HG03565 (cell line): ENCODE measurements at regions not wholly inside any gene's neighbourhood (a gene's known extent, or its start where the extent isn't known, plus 50 kb on each side); places are given as distances from the start of the nearest gene placed in this dataset.
"Not testable (repeated sequence)": the region's sequence is repeated elsewhere in the genome, so short reads cannot be mapped to it uniquely, and the experiment has no call there.

Experiments used
- ATAC-seq: cut with Tn5 transposase; IDR thresholded peaks from one replicate; pipeline ENCODE4 v1.9.1; 2021; ENCODE audit warnings: mild to moderate bottlenecking, moderate library complexity; ENCODE audit not compliant: unreplicated experiment

DNA sequence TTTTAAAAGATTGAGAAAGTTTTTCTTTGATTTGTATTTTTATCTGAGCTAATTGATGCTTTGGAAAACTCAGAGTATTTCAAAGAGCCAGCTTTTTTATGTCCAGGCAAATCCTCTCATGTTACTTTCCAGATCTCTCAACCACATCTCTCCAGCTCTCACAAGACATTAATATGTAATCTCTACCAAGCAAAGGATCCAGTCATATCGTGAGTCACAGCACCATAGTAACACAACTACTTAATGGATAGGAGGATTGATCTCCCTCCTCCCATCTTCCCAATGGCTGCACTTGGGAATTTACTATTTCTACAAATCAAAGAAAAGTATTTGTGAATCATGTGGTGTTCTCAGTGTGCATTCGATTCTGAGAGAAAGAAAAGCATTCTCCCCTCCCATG lies 63.3 kb downstream of the POU4F1 start:
- ATAC-seq: no peak

GRCh38 chr13:78526044-78526443 lies 77.3 kb downstream of the POU4F1 start:
- ATAC-seq: not testable (repeated sequence)

- ATAC-seq: no peak
Measured at GRCh38 chr13:78524936-78525335, 78.4 kb downstream of the POU4F1 start.

- ATAC-seq: no peak
Measured at GRCh38 chr13:78521091-78521490, 82.3 kb downstream of the POU4F1 start.

GRCh38 chr13:78520425-78520824 lies 82.9 kb downstream of the POU4F1 start:
- ATAC-seq: no peak

DNA sequence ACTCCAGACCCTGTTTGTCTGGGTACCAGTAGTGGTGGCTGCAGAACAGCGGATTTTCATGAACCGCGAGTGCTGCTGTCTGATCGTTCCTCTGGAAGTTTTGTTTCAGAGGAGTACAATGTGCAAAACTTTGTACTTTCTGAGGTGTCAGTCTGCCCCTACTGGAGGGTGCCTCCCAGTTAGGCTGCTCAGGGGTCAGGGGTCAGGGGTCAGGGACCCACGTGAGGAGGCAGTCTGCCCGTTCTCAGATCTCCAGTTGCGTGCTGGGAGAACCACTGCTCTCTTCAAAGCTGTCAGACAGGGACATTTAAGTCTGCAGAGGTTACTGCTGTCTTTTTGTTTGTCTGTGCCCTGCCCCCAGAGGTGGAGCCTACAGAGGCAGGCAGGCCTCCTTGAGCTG lies 84.9 kb downstream of the POU4F1 start:
- not testable (repeated sequence) for ATAC-seq

GRCh38 chr13:78499802-78500201 lies 103.5 kb downstream of the POU4F1 start:
- no peak for ATAC-seq

- no peak for ATAC-seq
Measured at GRCh38 chr13:78497702-78498355, 105.5 kb downstream of the POU4F1 start.

GRCh38 chr13:78491978-78492377 lies 111.4 kb downstream of the POU4F1 start:
- no peak for ATAC-seq

GRCh38 chr13:78490225-78490624 lies 113.1 kb downstream of the POU4F1 start:
- not testable (repeated sequence) for ATAC-seq

DNA sequence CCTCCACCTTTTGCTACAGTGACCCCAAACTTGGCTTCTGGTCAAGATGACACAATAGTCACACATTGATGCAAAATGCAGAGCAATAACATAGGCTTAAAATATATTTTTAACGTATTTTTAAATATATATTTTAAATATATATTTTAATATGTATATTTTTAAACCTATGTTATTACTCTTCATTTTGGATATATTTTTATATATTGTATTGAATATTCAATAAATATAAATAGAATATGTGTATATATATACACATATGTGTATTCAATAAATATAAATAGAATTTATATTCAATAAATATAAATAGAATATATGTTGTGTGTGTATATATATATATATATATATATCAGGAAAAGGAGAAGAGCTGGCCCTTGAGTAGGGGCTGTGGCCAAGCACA lies 115.6 kb downstream of the POU4F1 start:
- ATAC-seq: no peak

DNA sequence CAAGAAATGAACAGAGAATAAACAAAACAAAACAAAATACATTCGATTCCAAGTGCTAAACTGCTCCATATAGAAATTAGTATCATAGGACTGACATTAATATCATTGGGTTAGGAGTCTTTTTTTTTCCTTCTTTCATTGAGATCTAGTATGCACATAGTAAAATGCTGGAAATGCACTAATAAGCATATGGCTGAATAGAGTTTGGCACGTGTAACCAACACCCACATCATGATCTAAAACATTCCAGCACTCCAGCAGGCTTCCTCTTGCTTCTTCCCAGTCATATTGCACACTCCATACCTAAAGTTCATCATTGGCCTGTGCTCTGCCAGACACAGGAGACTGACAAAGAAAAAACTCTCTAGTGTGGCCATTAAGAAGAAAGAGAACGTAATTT lies 117.5 kb downstream of the POU4F1 start:
- no peak for ATAC-seq

DNA sequence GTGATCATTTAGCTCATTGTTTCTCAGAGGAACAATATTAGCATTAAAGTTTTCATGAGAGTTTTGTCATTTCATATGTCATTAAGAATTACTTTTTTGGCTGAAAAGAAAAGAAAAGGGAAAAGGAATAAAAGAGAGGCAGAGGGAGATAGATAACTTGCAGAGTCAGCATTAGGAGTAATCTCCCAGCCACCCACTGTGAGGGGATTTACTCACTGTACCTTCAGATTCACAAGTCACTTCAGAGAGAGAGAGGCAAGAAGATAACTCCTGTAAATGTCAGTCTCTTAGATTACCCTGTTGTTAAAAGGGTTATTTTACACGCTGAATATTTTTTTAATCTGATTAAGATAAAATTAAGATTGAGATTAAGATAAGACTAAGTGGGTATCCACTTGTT lies 125.2 kb downstream of the POU4F1 start:
- no peak for ATAC-seq

GRCh38 chr13:78476910-78477309 lies 126.4 kb downstream of the POU4F1 start:
- ATAC-seq: no peak

GRCh38 chr13:78468621-78469020 lies 134.7 kb downstream of the POU4F1 start:
- ATAC-seq: no peak

DNA sequence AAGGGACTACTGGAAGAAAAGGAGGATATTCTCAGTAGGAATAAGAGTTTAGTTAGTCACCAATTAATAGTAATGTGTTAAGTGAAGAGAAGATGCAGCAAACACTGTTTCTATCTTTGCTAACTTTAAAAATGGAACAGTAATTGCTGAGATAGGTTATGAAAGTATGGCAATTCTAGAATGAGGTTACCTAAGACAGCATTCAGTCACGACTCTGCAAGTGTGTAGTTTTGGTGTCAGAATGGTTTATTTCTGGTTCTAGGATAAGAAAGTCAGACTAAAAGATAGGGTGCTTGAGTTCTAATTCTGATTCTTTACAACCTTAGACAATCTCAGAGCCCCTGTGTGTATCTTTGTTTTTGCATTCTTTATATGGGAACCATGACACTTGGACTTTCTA lies 138.1 kb downstream of the POU4F1 start:
- no peak for ATAC-seq

DNA sequence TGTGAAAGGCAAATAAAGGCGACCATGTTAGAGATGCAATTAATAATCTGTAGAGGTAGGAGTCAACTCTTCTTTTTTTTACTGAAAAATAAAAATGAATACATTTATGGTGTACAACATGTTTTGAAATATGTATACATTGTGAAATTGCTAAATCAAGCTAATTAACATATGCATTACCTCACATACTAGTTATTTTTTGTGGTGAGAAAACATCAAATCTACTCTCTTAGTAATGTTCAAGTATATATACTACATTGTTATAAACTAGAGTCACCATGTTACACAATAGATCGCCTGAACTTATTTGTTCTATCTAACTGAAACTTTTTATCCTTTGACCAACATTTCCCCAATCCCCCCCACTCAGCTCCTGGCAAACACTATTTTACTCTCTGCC lies 143.2 kb downstream of the POU4F1 start:
- ATAC-seq: no peak

GRCh38 chr13:78443839-78444238 lies 159.5 kb downstream of the POU4F1 start:
- no peak for ATAC-seq

DNA sequence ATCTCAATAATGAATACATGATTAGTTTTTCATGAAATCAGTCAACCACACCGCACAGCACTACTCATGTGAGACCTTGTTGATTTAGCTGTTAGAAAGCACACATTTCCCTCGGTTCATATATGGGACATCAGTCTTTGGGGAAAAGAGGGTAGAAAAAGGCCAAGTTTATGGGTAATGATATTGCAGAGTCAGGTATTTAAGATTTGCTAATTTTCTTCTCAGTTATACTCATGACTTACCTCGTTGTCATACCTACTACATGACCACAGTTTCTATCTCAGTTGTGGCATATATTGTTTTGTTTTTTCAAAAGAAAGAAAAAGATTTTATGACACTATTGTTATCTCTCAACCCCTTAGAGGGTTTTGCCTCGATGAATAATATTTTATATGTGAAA lies 165.6 kb downstream of the POU4F1 start:
- no peak for ATAC-seq

DNA sequence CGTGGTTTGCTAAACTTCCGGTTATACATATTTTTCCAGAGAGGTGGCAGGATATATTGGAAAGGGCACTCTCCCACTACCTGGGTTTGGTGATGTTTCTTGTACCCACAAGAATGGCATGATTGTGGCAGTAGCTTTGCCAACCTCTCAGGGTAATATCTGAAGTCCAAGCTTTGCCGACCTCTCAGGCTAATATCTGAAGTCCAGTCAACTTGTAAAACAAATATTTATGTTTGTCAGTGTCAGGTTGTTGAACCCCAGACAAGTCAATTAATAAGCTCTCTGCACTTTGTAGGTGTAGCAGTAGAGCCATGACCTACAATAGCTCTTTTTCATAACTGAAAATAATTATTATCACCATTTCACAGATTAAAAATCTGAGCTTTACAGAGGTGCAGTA lies 167.0 kb downstream of the POU4F1 start:
- ATAC-seq: no peak

DNA sequence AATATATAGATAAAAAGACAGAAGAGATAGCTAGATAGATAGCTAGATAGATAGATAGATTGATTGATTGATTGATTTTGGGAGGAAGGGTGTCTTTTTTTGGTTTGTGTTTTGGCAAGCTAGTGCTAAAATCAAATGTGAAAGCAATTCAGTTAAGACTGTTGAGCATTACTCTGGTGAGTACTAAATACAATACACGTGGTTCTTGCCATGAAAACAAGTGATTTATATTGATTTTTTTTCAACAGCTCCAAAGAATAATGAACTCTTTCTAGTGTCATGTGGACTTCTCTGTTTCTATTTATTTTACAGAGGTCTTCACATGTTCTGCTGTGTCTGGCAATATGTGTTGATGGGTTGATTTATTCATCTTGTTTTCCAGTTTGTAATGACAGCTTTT lies 172.0 kb downstream of the POU4F1 start:
- no peak for ATAC-seq

GRCh38 chr13:78430811-78431210 lies 172.5 kb downstream of the POU4F1 start:
- no peak for ATAC-seq

DNA sequence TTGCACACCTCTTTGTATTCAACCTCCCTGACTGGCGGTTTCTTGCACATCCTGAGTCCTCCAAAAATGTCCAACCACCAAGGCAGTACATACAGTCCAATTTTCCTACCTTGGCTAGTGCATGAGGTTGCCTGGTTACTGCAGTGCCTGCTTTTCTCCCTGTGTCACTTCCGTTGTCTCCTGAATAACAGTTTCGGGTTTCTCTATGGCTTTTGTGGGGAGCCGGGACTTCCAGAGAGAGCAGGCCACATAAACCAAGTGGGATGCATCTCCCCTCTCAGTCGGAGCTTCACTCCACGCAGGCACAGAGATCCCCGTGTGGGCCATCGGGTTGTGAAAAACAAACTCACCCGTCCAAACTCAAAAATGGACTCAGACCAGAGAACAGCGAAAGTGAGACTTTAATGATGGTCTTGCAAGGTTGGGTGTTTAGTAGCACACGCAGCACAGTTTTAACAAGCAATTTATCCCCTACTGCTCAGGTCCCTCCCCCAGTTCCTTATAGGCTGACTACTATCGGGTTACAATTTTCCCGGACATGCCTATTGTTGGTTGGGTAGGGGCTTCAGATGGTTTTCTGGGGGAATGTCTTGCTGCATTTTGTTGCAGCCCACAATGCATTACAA lies 173.1 kb downstream of the POU4F1 start:
- ATAC-seq: no peak
